ENCODE measurements at regions not wholly inside any gene's neighbourhood (a gene's known extent, or its start where the extent isn't known, plus 50 kb on each side); places are given as distances from the start of the nearest gene placed in this dataset.

DNA sequence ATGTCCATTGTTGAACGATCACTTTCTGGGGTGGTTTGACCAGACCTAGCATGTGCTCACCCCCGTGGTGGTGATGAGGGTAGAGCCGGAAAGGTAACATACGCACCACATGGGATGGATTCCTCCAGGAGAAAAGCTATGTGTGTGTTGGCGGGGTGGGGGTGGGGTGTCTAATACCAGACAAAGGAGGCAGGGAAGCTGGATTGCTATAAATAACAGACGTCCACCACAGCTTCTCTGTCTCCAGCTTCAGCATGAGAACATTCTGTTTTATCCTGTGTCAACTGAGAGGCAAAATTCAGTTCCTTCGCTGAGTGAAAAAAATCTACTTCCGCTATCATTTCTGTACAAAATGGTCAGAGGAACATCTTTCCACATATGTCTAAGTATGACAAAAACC, 151.0 kb downstream of the PCSK1 start:
- no peak for DNase-seq

GRCh38 chr5:96280946-96281393, 152.1 kb downstream of the PCSK1 start:
- DNase-seq = no peak

DNA sequence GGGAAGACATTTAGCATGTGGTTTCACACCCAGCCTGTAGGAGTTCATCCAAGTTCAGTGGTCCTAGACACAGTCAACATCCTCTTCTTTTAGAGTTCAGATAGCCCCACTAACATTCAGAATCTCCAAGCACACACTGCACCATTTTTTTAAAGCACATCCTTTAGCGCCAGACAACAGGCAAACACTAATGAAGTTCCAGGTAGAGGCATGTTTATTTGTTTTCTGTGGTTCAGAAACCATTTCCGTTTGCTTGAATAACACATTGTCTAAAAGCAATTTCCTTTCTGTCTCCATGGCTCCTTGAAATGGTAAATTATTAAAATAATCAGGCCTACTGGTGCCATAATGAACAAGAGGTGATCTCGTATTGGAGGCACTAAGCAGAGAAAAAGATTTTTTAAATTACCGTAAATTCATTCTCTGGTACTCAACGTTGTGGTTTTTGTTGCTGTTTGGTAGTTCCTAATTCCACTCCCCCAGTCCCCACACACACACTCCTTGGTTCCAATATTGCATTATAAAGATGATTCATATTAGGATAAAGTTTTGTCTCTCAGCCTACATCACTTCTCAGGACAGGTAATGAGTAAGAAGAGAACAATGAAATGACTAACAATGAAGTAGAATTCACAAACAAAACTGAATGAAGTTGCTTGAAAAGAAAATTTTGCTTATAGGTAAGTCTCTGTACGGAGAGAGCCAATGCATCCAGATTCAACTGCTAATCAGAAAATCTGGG, 153.1 kb downstream of the PCSK1 start:
- DNase-seq = no peak

- DNase-seq = no peak
These were observed 154.1 kb downstream of the PCSK1 start for GRCh38 chr5:96278981-96279380.

DNA sequence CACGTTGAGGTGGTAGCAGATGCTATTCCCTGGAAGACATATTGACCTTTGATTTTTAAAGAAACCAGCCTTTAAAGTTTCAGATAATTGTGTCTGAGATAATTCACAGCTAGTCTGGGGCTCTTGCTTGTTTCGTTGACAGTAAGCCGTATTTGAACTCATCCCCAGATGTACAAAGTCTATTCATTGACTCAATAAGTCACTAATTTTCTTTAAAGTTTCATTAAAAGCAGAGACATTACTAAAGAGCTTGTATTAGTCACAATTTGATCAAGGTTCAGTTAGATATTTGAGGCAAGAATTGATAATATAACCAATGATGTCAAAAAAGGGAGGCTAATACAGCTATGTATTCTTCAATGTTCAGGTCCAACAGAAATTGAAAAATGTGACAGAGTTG, 158.0 kb downstream of the PCSK1 start:
- DNase-seq = no peak

DNA sequence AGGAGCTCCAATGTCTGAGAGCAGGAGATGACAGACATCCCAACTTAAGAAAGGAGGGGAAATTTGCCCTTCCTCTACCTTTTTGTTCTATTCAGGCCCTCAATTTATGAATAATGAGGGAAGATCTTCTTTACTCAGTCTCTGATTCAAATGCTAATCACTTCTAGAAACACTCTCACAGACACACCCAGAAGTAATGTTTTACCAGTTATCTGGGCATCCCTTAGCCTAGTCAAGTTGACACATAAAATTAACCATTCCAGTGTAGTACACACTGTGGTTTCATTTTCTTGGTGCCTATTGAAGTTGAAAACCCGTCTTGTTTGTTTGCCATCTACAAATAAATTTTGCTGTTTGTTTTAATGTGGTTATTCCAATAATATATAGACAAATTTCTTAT, 167.6 kb downstream of the PCSK1 start:
- DNase-seq = no peak

DNA sequence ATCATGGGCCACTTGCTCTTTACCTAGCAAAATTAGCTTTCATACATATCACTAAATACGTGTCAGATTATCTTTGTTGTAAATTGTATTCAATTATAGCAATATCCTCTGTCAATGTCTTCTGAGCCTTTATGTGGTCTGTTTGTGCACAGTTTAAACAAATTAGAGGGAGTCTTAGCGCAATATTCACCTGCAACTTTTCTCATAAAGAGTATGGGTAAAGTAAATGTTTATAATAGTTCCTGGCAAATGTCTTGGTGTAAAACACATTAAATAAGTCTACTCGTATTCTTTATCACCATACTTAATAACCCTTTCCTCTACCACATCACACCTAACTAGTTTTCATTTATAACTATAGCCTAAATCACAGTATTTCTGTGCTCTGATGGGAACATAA, 169.0 kb downstream of the PCSK1 start:
- DNase-seq = no peak

DNA sequence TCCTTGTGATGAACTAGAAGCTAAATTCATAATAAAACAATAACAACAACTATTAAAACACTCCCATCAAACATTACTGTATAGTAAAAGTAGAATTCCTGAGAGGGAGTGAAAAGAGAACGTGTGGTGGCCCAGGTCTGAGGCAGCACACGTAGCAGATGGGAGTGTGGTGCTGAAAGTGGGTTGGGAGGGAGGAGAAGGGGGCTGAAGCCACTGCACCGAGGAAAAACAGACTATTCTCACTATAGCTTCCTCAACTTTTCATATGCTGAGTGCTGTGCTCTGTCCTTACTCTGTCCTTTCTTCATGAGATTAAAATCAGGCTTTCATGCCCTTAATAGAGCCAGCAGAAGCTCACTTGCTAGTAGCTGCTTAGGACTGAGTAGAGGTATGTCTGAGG, 170.9 kb downstream of the PCSK1 start:
- no peak for DNase-seq

DNA sequence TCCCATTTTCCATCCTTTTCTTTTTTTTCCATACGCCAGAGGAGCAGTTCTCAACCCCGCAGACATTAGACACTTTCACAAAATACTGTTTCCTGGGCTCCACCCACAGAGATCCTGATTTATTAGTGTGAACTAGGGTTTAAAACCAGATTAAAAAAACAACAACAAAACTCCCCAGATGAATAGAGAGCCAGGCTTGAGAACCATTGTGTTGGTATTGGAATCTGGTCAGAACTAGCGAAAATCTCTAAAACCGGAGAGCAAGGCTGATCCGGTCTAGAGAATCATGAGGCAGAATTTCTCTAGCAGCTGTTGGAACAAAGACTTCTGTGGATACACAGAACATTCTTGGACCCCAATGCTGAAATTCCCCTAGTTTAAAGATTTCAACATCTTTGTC, 173.0 kb downstream of the PCSK1 start:
- DNase-seq = no peak

DNA sequence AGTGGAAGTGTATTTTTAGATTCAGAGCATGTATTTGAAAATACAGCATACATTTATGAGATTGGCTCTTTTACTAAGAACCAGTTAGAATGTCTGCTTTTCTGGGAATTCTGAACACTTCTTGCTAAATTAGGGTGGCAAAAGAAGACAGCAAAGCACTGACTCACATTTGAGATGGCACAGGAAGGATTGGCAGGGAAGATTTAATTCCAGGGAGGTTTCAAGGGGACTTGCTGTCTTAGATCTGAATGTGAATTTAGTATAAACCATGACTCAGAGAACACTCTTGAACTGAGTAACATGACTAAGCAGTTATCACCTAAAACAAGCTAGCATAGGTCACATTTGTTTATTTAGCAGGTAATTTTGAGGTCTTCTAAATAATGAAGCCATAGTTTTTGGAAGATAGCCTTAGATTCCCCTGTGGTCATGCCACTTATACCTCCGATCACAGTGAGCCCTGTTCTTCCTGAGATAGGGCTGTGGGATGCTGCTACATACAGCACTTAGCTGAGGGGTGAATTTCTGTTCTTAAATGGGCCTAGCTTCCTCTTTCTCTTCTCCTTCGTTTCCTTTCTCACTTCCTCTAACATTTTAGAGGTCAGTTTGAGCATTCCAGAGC, 173.8 kb downstream of the PCSK1 start:
- no peak for DNase-seq

DNA sequence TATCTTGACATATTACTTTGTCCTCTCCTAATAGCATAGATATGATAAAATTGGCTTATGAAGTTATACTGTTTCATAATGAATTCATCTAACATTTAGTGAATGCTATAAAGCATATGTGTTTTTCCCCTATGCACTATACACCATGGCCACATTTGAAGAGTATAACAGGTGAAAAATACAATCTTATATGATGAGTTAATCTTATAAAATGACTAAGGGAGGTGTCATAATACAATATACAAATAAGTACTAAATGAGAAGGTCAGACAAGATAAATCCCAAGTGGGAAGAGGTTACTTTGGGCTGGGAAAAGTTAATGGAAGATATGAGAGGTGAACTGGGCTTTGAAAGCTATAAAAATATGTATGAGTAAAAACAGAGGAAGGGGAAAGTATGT, 174.4 kb downstream of the PCSK1 start:
- no peak for DNase-seq

DNA sequence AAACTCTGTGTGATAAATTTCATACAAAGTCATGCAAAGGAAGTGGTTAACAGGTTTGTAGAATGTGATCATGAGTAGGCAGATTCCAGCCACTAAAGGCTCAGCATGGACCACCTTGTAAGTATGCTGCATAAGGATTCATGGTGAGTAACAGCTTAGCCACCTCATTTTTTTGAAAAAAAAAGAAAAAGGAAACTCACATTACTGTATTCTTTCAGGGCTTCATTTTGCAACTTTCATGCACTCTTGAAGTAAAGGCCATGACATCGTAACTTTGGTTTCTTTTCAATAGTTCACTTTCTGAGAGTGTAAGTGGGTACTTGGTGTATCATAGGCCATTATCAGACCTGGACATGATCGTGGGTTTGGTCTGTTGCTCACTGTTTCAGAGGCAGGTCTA, 175.1 kb downstream of the PCSK1 start:
- DNase-seq = no peak

- peak; percentile 73 for DNase-seq
These were observed 176.1 kb downstream of the PCSK1 start for GRCh38 chr5:96256795-96257470.

GRCh38 chr5:96254980-96255691, 177.9 kb downstream of the PCSK1 start:
- no peak for DNase-seq

- DNase-seq = no peak
These were observed 179.9 kb downstream of the PCSK1 start for GRCh38 chr5:96253140-96253539.

DNA sequence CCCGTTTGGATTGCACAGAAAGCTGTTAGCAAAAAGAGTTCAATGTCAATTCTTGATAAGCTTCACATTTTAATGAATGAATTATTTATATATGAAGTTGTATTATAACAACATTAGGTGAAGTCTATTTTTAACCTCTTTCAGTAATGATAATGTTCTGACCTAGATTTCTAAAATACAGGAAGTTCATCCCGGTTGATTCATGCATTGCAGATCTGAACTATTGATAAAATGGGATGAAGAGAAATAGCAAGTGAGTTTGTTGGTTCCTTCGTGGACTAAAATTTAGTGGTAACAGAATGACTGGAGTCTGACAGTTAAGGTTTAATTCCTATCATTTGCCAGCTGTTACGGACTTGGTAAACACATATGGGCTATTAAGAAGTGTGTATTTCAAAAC, 180.5 kb downstream of the PCSK1 start:
- DNase-seq = no peak

DNA sequence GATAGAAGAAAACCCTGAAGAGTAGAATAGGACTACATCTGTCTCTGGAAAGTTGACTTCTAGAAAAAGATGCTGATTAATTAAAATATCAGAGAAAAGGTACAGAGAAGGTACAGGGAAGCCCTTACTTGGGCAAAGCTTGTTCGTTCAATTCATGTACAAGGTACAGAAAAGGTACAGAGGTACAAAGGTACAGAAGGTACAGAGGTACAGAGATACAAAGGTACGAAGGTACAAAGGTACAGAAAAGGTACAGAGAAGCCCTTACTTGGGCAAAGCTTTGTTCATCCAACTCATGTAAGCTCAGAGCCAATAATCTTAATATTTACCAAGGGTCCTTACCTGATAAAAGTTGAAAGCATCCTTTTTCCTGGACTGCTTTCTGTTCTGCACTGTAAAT, 182.3 kb downstream of the PCSK1 start:
- DNase-seq = no peak

GRCh38 chr5:96248131-96248530, 184.9 kb downstream of the PCSK1 start:
- no peak for DNase-seq

- no peak for DNase-seq
These were observed 185.3 kb downstream of the PCSK1 start for GRCh38 chr5:96247708-96248107.

DNA sequence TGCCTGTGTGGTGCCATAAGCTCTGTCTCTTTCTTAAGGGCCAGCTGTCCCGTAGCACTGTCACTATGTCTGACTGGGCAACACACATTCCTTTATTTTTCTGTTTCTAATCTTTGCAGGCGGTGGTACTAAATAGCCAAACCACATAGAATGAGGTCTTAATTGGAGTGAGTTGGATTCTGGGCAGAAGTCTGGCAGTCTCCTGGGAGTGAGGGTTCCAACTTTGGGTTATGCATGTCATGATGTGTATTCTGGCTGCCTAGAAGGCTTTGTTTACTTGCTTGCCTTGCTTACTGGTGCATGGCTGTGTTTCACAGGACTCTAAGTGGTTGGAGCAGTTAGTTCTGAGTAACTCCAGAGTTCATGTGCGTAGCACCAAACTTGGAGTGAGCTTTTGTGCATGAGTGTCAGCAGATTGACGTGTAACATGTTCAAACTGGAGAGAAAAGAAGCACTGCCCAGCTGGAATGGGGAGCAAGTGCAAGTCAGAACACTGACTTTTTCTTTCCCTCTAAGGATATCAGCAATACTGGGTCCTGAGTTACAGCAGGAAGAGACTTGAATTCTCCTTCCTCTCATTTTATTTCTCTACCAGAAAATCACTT, 185.8 kb downstream of the PCSK1 start:
- DNase-seq = no peak

- DNase-seq = no peak
These were observed 187.6 kb downstream of the PCSK1 start for GRCh38 chr5:96245140-96246091.

DNA sequence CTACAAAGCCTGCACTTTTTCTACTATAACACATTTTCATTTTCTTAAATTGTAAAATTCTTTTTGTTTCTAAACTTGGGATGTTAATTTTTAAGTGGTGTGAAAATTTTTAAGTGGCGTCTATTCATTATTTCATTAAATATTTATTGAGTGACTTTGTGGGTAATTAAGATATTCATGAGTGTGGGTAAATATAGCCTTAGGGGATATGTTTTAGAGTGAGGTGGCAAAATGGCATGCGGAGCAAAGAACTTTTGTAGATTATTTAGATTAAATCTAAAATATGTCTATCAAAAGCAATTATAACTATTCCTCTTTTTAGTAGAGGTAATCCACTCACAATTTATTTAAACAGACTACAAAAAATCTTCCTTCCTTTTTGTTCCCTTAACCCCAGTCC, 188.4 kb downstream of the PCSK1 start:
- DNase-seq = no peak
